ENCODE measurements at regions not wholly inside any gene's neighbourhood (a gene's known extent, or its start where the extent isn't known, plus 50 kb on each side); places are given as distances from the start of the nearest gene placed in this dataset.

- TF ChIP-seq CTCF (IDR thresholded peaks at IDR 0.05) (no peak), POLR2AphosphoS5 (IDR thresholded peaks at IDR 0.05) (no peak), POLR2A (IDR thresholded peaks at IDR 0.05) (no peak), EP300 (IDR thresholded peaks at IDR 0.05; ENCODE audit: low read depth) (no peak)
Observed at GRCh38 chr2:238650536-238650935, 197.3 kb upstream of the TWIST2 start.

Data from transverse colon (tissue), 4 donors.